PC-3 (cell line): ENCODE measurements at regions not wholly inside any gene's neighbourhood (a gene's known extent, or its start where the extent isn't known, plus 50 kb on each side); places are given as distances from the start of the nearest gene placed in this dataset.

ENCODE experiments used
- ATAC-seq: fragments of 200-7000 bp; cut with Tn5 transposase; 2 replicates; pipeline ENCODE4 v1.9.1; 2020; ENCODE audit warnings: mild to moderate bottlenecking, moderate library complexity
- BruUV-seq: library from RNA; stranded (reverse); fragments of 400-500 nt; replicated peaks from 2 replicates; lab custom pipeline; 2021; lab: Mats Ljungman, UMichigan
- CTCF ChIA-PET: fragments of 300-600 bp; sonication (Branson Sonifier 250); formaldehyde crosslinking; loops from one replicate; lab custom pipeline; 2022; ENCODE audit warnings: antibody characterized with exemption; lab: Charles Lee
- POLR2A ChIA-PET: fragments of 300-600 bp; sonication (Branson Sonifier 250); formaldehyde crosslinking; loops from one replicate; lab custom pipeline; 2022; ENCODE audit warnings: antibody characterized with exemption; ENCODE audit not compliant: unreplicated experiment; lab: Charles Lee
- DNase-seq: peaks from one replicate; pipeline ENCODE4 v3.0.0-alpha.2; 2015
- H2AFZ ChIP-seq: fragments of 300-600 bp; sonication (generic); 2 replicates; pipeline ENCODE4 v1.6.0; 2016; ENCODE audit warnings: antibody characterized with exemption, low read length
- H3F3A ChIP-seq: fragments of 300-600 bp; sonication (generic); one replicate; pipeline ENCODE4 v1.6.0; 2017; ENCODE audit warnings: antibody characterized with exemption, low read length, control low read depth, mild to moderate bottlenecking; ENCODE audit not compliant: unreplicated experiment
- H3K27ac ChIP-seq: fragments of 300-600 bp; sonication (generic); 2 replicates; pipeline ENCODE4 v1.5.1; 2016; ENCODE audit warnings: mild to moderate bottlenecking, low read length
- H3K27me3 ChIP-seq: fragments of 300-600 bp; sonication (generic); 2 replicates; pipeline ENCODE4 v1.6.1; 2016; ENCODE audit warnings: low read length, mixed read lengths
- H3K36me3 ChIP-seq: fragments of 300-600 bp; sonication (generic); 2 replicates; pipeline ENCODE4 v1.6.1; 2016; ENCODE audit warnings: low read depth, mixed run types, low read length, mixed read lengths
- H3K4me1 ChIP-seq: fragments of 300-600 bp; sonication (generic); 2 replicates; pipeline ENCODE4 v1.5.1; 2016; ENCODE audit warnings: low read length; ENCODE audit not compliant: insufficient read depth
- H3K4me2 ChIP-seq: fragments of 300-600 bp; sonication (generic); 2 replicates; pipeline ENCODE4 v1.6.0; 2016; ENCODE audit warnings: low read length
- H3K4me3 ChIP-seq: fragments of 300-600 bp; sonication (generic); 2 replicates; pipeline ENCODE4 v1.5.1; 2016; ENCODE audit warnings: mild to moderate bottlenecking, low read length, mixed read lengths
- H3K79me2 ChIP-seq: fragments of 300-600 bp; sonication (generic); 2 replicates; pipeline ENCODE4 v1.6.1; 2017; ENCODE audit warnings: low read length, mixed read lengths
- H3K9ac ChIP-seq: fragments of 300-600 bp; sonication (generic); 2 replicates; pipeline ENCODE4 v1.6.0; 2016; ENCODE audit warnings: mild to moderate bottlenecking, low read length
- H3K9me2 ChIP-seq: fragments of 300-600 bp; sonication (generic); replicated peaks from 2 replicates; pipeline ENCODE4 v1.6.1; 2016; ENCODE audit warnings: mixed run types, low read length, mixed read lengths
- H3K9me3 ChIP-seq: fragments of 300-600 bp; sonication (generic); 2 replicates; pipeline ENCODE4 v1.6.1; 2016; ENCODE audit warnings: low read length, mixed read lengths
- H4K20me1 ChIP-seq: fragments of 300-600 bp; sonication (generic); 2 replicates; pipeline ENCODE4 v1.6.1; 2016; ENCODE audit warnings: low read length, mixed read lengths
- CTCF ChIP-seq: fragments of 300-600 bp; sonication (generic); conservative IDR thresholded peaks from 2 replicates; pipeline ENCODE4 v1.5.1; 2017; ENCODE audit warnings: antibody characterized with exemption, low read depth, mild to moderate bottlenecking, low read length
- EZH2 ChIP-seq: fragments of 300-600 bp; sonication (generic); IDR thresholded peaks from one replicate; pipeline ENCODE4 v1.6.1; 2017; ENCODE audit warnings: antibody characterized with exemption, mild to moderate bottlenecking, low read length; ENCODE audit not compliant: unreplicated experiment
- EZH2phosphoT487 ChIP-seq: fragments of 300-600 bp; sonication (generic); IDR thresholded peaks from 2 replicates; pipeline ENCODE4 v1.6.1; 2018; ENCODE audit warnings: mild to moderate bottlenecking, antibody characterized with exemption, low read length, borderline replicate concordance
- intact Hi-C: fragments of 100-400 bp; cut with micrococcal nuclease; formaldehyde crosslinking; loops from 2 replicates; pipeline ENCODE4 v1.9.0; 2023

DNA sequence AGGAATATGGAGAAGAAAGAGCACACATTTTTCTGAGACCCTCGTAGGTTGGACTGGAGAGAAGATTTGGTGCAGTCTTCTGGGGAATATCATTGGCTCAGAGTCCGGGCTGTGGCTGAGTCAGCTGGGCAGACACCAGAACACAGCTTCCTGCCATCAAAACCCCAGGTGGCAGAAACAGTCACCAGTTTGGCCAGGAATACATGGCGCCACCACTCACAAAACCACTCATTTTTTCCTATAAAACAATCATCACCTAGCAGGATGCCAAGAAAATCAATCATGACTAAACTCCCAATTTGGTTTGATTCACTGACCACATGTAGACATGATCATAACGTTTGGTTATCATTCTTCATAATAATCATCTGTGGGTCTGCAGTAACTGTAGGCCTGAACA lies 178.1 kb upstream of the PBX1 start:
- no peak overlapping the region for H2AFZ ChIP-seq
- ATAC-seq: no peak
- H4K20me1 ChIP-seq: no peaks in the 10 kb centered on the region
- H3K36me3 ChIP-seq: no peaks in the 10 kb centered on the region
- ChIA-PET POLR2A (no interaction called here), CTCF (no interaction called here)
- TF ChIP-seq EZH2 (no peak), CTCF (no peak), EZH2phosphoT487 (no peak)
- intact Hi-C loops: no loop called here
- no peak overlapping the region for H3K9ac ChIP-seq
- no TSS peak for BruUV-seq
- H3K79me2 ChIP-seq: no peaks in the 10 kb centered on the region
- H3K4me3 ChIP-seq: no peak overlapping the region
- no peaks in the 10 kb centered on the region for H3K27me3 ChIP-seq
- no peaks in the 10 kb centered on the region for H3K9me2 ChIP-seq
- H3K4me1 ChIP-seq: no peaks in the 10 kb centered on the region
- no peak overlapping the region for H3K4me2 ChIP-seq
- H3K9me3 ChIP-seq: no peaks in the 10 kb centered on the region
- no peak overlapping the region for H3K27ac ChIP-seq
- DNase-seq: peak; percentile 57
- no peaks in the 10 kb centered on the region for H3F3A ChIP-seq

DNA sequence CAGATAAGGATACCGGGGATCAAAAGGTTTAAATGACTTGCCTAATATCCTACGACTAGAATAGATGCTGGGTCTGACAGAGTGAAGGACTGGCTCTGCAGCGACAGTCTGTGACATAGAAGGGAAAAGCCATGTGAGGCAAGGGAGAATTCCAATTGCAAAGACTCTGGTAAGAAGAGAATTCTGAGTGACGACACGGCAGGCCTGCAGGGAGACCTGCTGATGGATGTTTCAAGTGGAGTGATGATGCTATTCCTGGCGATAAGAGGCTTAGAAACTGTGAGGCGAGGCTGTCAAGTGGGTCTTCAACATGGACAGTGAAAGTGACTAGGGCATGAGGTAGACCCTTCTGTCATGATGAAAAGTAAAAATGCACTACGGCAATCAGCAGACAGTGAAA lies 176.6 kb upstream of the PBX1 start:
- H3K27me3 ChIP-seq: no peaks in the 10 kb centered on the region
- ATAC-seq (no peak), DNase-seq (no peak)
- H3K9ac ChIP-seq: no peak overlapping the region
- H3K9me2 ChIP-seq: no peaks in the 10 kb centered on the region
- no peaks in the 10 kb centered on the region for H3K79me2 ChIP-seq
- no peaks in the 10 kb centered on the region for H3K36me3 ChIP-seq
- H3F3A ChIP-seq: no peaks in the 10 kb centered on the region
- no peak overlapping the region for H2AFZ ChIP-seq
- H3K4me3 ChIP-seq: no peak overlapping the region
- H3K4me1 ChIP-seq: no peaks in the 10 kb centered on the region
- TF ChIP-seq CTCF (no peak), EZH2phosphoT487 (no peak), EZH2 (no peak)
- ChIA-PET CTCF (no interaction called here), POLR2A (no interaction called here)
- H3K9me3 ChIP-seq: no peaks in the 10 kb centered on the region
- no TSS peak for BruUV-seq
- H3K4me2 ChIP-seq: no peak overlapping the region
- intact Hi-C loops: no loop called here
- H3K27ac ChIP-seq: no peak overlapping the region
- H4K20me1 ChIP-seq: no peaks in the 10 kb centered on the region

DNA sequence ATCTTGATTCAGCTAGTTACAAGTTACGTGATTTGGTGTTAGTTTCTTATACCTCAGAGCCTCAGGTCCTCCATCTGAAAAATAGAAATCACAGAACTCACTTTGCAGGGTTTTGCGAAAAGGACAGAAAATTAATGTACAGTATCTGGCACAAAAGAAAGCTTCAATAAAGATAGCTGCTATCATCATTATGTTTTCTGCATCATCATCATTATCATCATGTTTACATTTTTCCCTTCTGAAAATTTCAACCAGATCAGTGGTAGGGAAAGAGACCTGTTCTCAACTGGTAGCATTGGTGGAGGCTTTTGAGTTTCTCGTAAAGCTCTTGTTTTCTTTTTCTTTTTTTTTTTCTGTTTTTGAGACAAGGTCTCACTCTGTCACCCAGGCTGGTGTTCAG lies 174.7 kb upstream of the PBX1 start:
- Histone ChIP-seq H3K36me3 (no peaks in the 10 kb centered on the region), H3F3A (no peaks in the 10 kb centered on the region), H3K79me2 (no peaks in the 10 kb centered on the region), H3K4me3 (no peak overlapping the region), H3K9me3 (no peaks in the 10 kb centered on the region), H3K4me2 (no peak overlapping the region), H3K27me3 (no peaks in the 10 kb centered on the region), H3K9me2 (no peaks in the 10 kb centered on the region), H3K27ac (no peak overlapping the region), H3K9ac (no peak overlapping the region), H2AFZ (no peak overlapping the region), H4K20me1 (no peaks in the 10 kb centered on the region), H3K4me1 (no peaks in the 10 kb centered on the region)
- TF ChIP-seq CTCF (no peak), EZH2 (no peak), EZH2phosphoT487 (no peak)
- CTCF ChIA-PET: no interaction called here
- ATAC-seq (no peak), DNase-seq (no peak)
- POLR2A ChIA-PET: no interaction called here
- no TSS peak for BruUV-seq
- intact Hi-C loops: no loop called here
